ENCODE measurements at regions not wholly inside any gene's neighbourhood (a gene's known extent, or its start where the extent isn't known, plus 50 kb on each side); places are given as distances from the start of the nearest gene placed in this dataset.
"Not testable (repeated sequence)": the region's sequence is repeated elsewhere in the genome, so short reads cannot be mapped to it uniquely, and the experiment has no call there.

GRCh38 chr4:29708473-29708872 lies 1011.7 kb upstream of the PCDH7 start:
- peak; percentile 27 for DNase-seq (ENCODE audit: low spot score)

- no peak for DNase-seq (ENCODE audit: low spot score)
These were observed 1009.6 kb upstream of the PCDH7 start for GRCh38 chr4:29710519-29710918.

- DNase-seq (ENCODE audit: low spot score) = no peak
These were observed 1008.9 kb upstream of the PCDH7 start for GRCh38 chr4:29711226-29711625.

- DNase-seq (ENCODE audit: low spot score) = peak; percentile 3
These were observed 1002.7 kb upstream of the PCDH7 start for GRCh38 chr4:29717287-29718057.

- no peak for DNase-seq (ENCODE audit: low spot score)
These were observed 1002.0 kb upstream of the PCDH7 start for GRCh38 chr4:29718136-29718535.

- no peak for DNase-seq (ENCODE audit: low spot score)
These were observed 997.9 kb upstream of the PCDH7 start for GRCh38 chr4:29722253-29722652.

GRCh38 chr4:29726938-29727337 lies 993.2 kb upstream of the PCDH7 start:
- no peak for DNase-seq (ENCODE audit: low spot score)

- no peak for DNase-seq (ENCODE audit: low spot score)
These were observed 985.6 kb upstream of the PCDH7 start for GRCh38 chr4:29734343-29735213.

GRCh38 chr4:29756966-29757365 lies 963.2 kb upstream of the PCDH7 start:
- no peak for DNase-seq (ENCODE audit: low spot score)

GRCh38 chr4:29762151-29762550 lies 958.0 kb upstream of the PCDH7 start:
- no peak for DNase-seq (ENCODE audit: low spot score)

- no peak for DNase-seq (ENCODE audit: low spot score)
These were observed 949.5 kb upstream of the PCDH7 start for GRCh38 chr4:29770627-29771026.

- DNase-seq (ENCODE audit: low spot score) = not testable (repeated sequence)
These were observed 932.0 kb upstream of the PCDH7 start for GRCh38 chr4:29788123-29788522.

- peak; percentile 14 for DNase-seq (ENCODE audit: low spot score)
These were observed 914.9 kb upstream of the PCDH7 start for GRCh38 chr4:29805245-29805644.

GRCh38 chr4:29805916-29806480 lies 914.2 kb upstream of the PCDH7 start:
- no peak for DNase-seq (ENCODE audit: low spot score)

- no peak for DNase-seq (ENCODE audit: low spot score)
These were observed 902.2 kb upstream of the PCDH7 start for GRCh38 chr4:29817961-29818360.

- no peak for DNase-seq (ENCODE audit: low spot score)
These were observed 891.1 kb upstream of the PCDH7 start for GRCh38 chr4:29829067-29829466.

- no peak for DNase-seq (ENCODE audit: low spot score)
These were observed 867.6 kb upstream of the PCDH7 start for GRCh38 chr4:29852537-29852936.

GRCh38 chr4:29853833-29854232 lies 866.3 kb upstream of the PCDH7 start:
- DNase-seq (ENCODE audit: low spot score) = no peak

- peak; percentile 7 for DNase-seq (ENCODE audit: low spot score)
These were observed 858.9 kb upstream of the PCDH7 start for GRCh38 chr4:29861307-29861706.

GRCh38 chr4:29867412-29867811 lies 852.8 kb upstream of the PCDH7 start:
- no peak for DNase-seq (ENCODE audit: low spot score)

GRCh38 chr4:29900336-29900735 lies 819.8 kb upstream of the PCDH7 start:
- DNase-seq (ENCODE audit: low spot score) = no peak

- no peak for DNase-seq (ENCODE audit: low spot score)
These were observed 811.9 kb upstream of the PCDH7 start for GRCh38 chr4:29908276-29908675.

GRCh38 chr4:29927895-29928294 lies 792.3 kb upstream of the PCDH7 start:
- DNase-seq (ENCODE audit: low spot score) = no peak
